Breast epithelium (tissue), 4 donors: ENCODE measurements at regions not wholly inside any gene's neighbourhood (a gene's known extent, or its start where the extent isn't known, plus 50 kb on each side); places are given as distances from the start of the nearest gene placed in this dataset.

Source experiments
- DNase-seq, 2 donors: peaks; one replicate each; pipeline ENCODE4 v3.0.0-alpha.2; 2019; ENCODE audit warnings: low spot score in 2 of 2
- H3K27ac ChIP-seq, 2 donors: fragments of 200-600 bp; sonication (generic) in 1 of 2; one replicate each; pipeline ENCODE4 v1.5.1; 2016 to 2019; ENCODE audit warnings: mild to moderate bottlenecking in 1 of 2
- H3K27me3 ChIP-seq, 2 donors: fragments of 200-600 bp; sonication (generic) in 1 of 2; one replicate each; pipeline versions ENCODE4 v1.5.1 to v1.6.0; 2017 to 2019; ENCODE audit warnings: control low read depth in 1 of 2, mild to moderate bottlenecking in 1 of 2
- H3K36me3 ChIP-seq: fragments of 200-600 bp; one replicate; pipeline ENCODE4 v1.5.1; 2019
- H3K4me1 ChIP-seq, 2 donors: fragments of 200-600 bp; sonication (generic); one replicate each; pipeline ENCODE4 v1.5.1; 2016 to 2019; ENCODE audit warnings: control low read depth in 1 of 2
- H3K4me3 ChIP-seq, 3 donors: fragments of 200-600 bp; sonication (generic); 1 replicate in 2 of 3; 2 replicates in 1 of 3; pipeline ENCODE4 v1.5.1; 2016 to 2019; ENCODE audit warnings: mild to moderate bottlenecking in 3 of 3, moderate library complexity in 2 of 3
- H3K9me3 ChIP-seq, 2 donors: fragments of 200-600 bp; sonication (generic) in 1 of 2; one replicate each; pipeline ENCODE4 v1.5.1; 2016 to 2019; ENCODE audit warnings: control low read depth in 1 of 2
- POLR2A ChIP-seq: fragments of 450-650 bp; IDR thresholded peaks from one replicate; pipeline ENCODE4 v1.6.1; 2016; ENCODE audit warnings: antibody characterized with exemption, mild to moderate bottlenecking, moderate library complexity
- POLR2AphosphoS5 ChIP-seq, 3 donors: sonication (generic); formaldehyde crosslinking; IDR thresholded peaks; one replicate each; pipeline ENCODE4 v1.6.1; 2017; ENCODE audit warnings: antibody characterized with exemption in 3 of 3
- intact Hi-C: fragments of 100-400 bp; cut with DNase I; formaldehyde crosslinking; loops from one replicate; pipeline ENCODE4 v1.15.1; 2023; ENCODE audit warnings: low total_unique reads
- TF ChIP-seq, protein P1 (sequence below), 3 donors: fragments of 450-650 bp; IDR thresholded peaks; one replicate each; pipeline ENCODE4 v1.5.1; 2016 to 2017; ENCODE audit warnings: antibody characterized with exemption in 3 of 3, mild to moderate bottlenecking in 3 of 3, moderate library complexity in 3 of 3

DNA sequence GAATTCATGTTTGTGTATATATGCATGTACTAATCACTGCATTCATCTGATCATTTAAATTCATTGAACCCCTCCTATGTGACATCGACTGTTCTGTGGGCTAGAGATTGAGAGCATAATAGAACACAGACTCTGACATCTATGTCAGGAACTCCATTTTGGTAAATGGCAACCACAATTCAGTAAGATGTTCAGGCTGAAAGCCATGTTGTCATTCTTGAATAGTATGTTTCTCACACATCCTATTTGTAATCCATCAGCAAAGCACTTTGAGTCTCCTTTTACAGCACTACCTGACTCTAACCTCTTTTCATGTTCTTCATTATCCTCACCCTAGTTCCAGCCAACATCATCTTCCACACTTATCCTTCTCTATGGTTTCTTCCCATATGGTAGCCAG lies 413.8 kb upstream of the MEX3C start:
- Histone ChIP-seq H3K36me3 (no peaks in the 10 kb centered on the region), H3K4me1 (peaks cover 0 to 6% of the 10 kb centered on the region in 2 donors), H3K9me3 (no peaks in the 10 kb centered on the region), H3K27me3 (no peaks in the 10 kb centered on the region), H3K27ac (no peak overlapping the region), H3K4me3 (no peak overlapping the region)
- TF ChIP-seq POLR2AphosphoS5 (IDR thresholded peaks at IDR 0.05) (no peak), POLR2A (no peak)
- TF ChIP-seq, protein P1, sequence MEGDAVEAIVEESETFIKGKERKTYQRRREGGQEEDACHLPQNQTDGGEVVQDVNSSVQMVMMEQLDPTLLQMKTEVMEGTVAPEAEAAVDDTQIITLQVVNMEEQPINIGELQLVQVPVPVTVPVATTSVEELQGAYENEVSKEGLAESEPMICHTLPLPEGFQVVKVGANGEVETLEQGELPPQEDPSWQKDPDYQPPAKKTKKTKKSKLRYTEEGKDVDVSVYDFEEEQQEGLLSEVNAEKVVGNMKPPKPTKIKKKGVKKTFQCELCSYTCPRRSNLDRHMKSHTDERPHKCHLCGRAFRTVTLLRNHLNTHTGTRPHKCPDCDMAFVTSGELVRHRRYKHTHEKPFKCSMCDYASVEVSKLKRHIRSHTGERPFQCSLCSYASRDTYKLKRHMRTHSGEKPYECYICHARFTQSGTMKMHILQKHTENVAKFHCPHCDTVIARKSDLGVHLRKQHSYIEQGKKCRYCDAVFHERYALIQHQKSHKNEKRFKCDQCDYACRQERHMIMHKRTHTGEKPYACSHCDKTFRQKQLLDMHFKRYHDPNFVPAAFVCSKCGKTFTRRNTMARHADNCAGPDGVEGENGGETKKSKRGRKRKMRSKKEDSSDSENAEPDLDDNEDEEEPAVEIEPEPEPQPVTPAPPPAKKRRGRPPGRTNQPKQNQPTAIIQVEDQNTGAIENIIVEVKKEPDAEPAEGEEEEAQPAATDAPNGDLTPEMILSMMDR (IDR thresholded peaks at IDR 0.05) = no peak
- intact Hi-C loops = no loop called here
- no peak for DNase-seq

DNA sequence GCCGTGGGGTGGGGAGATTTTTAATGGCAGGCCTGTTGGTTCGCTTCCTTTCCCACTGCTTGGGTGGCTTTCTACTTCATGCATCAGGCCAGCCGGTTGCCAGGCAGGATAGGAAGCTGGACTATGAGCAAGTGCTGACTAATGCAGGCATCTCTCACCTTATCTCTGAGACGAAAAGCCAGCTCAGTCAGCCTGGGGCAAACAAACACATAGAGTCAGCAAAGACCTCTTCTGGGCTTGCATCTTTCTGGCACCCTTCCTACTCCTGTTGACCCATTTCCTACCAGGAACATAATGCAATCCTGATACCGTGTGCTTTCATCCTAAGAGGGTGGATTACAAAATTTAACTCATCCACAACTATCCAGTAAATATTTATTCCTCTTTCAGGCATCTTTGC lies 416.6 kb upstream of the MEX3C start:
- Histone ChIP-seq H3K4me1 (peaks cover 0 to 6% of the 10 kb centered on the region in 2 donors), H3K27ac (peak overlapping the region in 1 of 2 donors; percentile 87), H3K4me3 (no peak overlapping the region), H3K27me3 (no peaks in the 10 kb centered on the region), H3K36me3 (no peaks in the 10 kb centered on the region), H3K9me3 (no peaks in the 10 kb centered on the region)
- TF ChIP-seq POLR2AphosphoS5 (IDR thresholded peaks at IDR 0.05) (no peak), POLR2A (no peak)
- TF ChIP-seq, protein P1 (IDR thresholded peaks at IDR 0.05) = no peak
- intact Hi-C loops = no loop called here
- peak in 1 of 2 donors; percentile 24 for DNase-seq

DNA sequence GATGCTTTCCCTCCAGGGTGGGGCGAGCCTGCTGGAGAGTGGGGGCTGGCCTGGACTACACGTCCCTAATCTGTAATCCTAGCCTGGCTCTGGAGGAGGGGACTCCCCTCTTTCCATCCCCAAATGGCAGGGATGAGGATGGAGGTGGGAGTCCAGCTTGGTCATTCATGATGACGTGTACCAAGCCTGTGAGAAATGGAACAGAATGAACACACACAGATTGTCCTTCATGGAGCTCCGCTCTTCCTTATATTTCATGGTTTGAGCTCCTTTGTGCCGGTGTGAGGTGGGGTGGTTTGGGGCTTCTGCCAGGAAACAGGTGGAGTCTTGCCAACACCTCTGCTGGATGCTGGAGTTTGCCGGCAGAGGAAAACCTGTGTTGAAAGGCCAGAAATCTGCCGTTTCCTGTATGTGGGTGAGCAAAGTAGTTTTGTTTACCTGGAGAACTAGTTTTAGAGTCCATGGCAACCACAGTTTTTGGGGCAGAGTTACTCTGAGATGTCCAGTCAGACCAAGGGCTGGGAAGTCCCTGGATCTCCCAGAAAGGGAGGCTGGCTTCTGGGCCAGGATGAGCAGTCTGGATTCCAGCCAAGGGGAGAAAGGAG lies 417.6 kb upstream of the MEX3C start:
- Histone ChIP-seq H3K4me3 (peak overlapping the region in 1 of 3 donors; percentile 27), H3K4me1 (peaks cover 0 to 6% of the 10 kb centered on the region in 2 donors), H3K27me3 (no peaks in the 10 kb centered on the region), H3K36me3 (no peaks in the 10 kb centered on the region), H3K27ac (peak overlapping the region; percentile 69 to 87), H3K9me3 (no peaks in the 10 kb centered on the region)
- TF ChIP-seq POLR2A = no peak
- TF ChIP-seq, protein P1 (IDR thresholded peaks at IDR 0.05) = no peak
- peak in 1 of 3 donors; percentile 23 for TF ChIP-seq POLR2AphosphoS5 (IDR thresholded peaks at IDR 0.05)
- peak in 1 of 2 donors; percentile 84 for DNase-seq
- intact Hi-C loops = no loop called here

DNA sequence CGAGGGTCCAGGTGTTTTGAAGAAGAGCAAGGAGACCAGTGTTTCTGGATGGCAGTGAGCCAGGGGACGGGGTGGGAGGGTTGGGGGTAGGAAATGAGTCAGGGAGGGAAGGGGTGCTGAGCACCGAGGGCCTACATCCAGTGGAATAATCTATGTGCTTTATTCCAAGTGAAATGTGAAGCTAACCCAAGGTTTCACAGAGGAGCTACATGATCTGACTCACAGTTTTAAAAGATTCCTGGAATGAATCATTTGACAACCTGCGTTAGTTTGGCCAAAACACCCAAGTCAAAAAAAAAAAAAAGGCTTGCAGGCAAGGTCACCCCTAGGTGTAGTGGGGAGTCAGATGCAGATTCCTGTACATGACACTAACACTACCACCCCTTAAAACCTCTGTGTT lies 419.7 kb upstream of the MEX3C start:
- H3K4me3 ChIP-seq = no peak overlapping the region
- no peaks in the 10 kb centered on the region for H3K9me3 ChIP-seq
- no peaks in the 10 kb centered on the region for H3K27me3 ChIP-seq
- TF ChIP-seq POLR2AphosphoS5 (IDR thresholded peaks at IDR 0.05) (no peak), POLR2A (no peak)
- TF ChIP-seq, protein P1 (IDR thresholded peaks at IDR 0.05) = no peak
- no peak for DNase-seq
- peaks cover 0 to 6% of the 10 kb centered on the region in 2 donors for H3K4me1 ChIP-seq
- no peaks in the 10 kb centered on the region for H3K36me3 ChIP-seq
- intact Hi-C loops = no loop called here
- H3K27ac ChIP-seq = peak overlapping the region in 1 of 2 donors; percentile 55

DNA sequence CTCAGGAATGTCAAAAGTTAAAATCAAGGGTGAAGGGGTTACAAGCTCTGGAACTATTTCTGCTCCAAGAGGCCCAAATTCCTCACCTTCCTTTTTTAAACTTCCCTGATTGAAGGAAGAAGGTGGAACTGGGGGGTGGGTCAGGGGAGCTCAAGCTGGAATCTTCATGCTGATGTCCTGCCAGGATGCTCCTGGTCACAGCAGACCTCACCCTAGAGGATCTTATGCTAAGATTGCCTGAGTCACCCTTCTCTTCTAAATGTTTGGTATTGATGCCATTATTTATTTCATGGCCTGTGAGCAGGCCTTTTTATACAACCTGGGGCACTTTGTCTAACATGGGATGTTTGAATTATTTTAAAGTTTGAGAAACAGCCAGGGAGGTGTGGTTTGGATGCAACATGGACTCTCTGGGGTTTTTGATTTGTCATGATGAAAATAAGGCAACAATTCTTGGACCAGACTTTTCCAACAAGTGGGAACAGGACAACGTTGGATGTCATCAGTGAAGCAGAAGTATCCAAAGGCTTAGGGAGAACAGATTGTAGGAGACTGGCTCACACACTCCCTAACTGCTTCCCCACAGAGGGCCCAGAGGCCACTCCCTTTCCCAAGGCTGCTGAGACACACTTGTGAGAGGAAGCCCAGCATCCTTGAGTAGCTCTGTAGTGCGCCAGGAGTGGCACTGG lies 420.2 kb upstream of the MEX3C start:
- Histone ChIP-seq H3K9me3 (no peaks in the 10 kb centered on the region), H3K36me3 (no peaks in the 10 kb centered on the region), H3K4me3 (no peak overlapping the region), H3K4me1 (peaks cover 0 to 6% of the 10 kb centered on the region in 2 donors), H3K27me3 (no peaks in the 10 kb centered on the region), H3K27ac (peak overlapping the region in 1 of 2 donors; percentile 55)
- no peak for DNase-seq
- TF ChIP-seq POLR2AphosphoS5 (IDR thresholded peaks at IDR 0.05) = no peak
- TF ChIP-seq, protein P1 (IDR thresholded peaks at IDR 0.05) = no peak
- no peak for TF ChIP-seq POLR2A
- intact Hi-C loops = no loop called here
